HL-60 (cell line): ENCODE measurements at regions not wholly inside any gene's neighbourhood (a gene's known extent, or its start where the extent isn't known, plus 50 kb on each side); places are given as distances from the start of the nearest gene placed in this dataset.

Source experiments
- DNase-seq, 2 experiments: peaks; one replicate each; pipeline ENCODE4 v3.0.0-alpha.2; 2010 to 2020; ENCODE audit warnings: low read depth in 1 of 2, low spot score in 1 of 2
- H3K27ac ChIP-seq: fragments of 250-450 bp; sonication (Bioruptor Pico); replicated peaks from 2 replicates; pipeline ENCODE4 v1.5.1; 2020; ENCODE audit warnings: mild to moderate bottlenecking, moderate library complexity
- H3K27me3 ChIP-seq: fragments of 250-450 bp; sonication (Bioruptor Pico); 2 replicates; pipeline ENCODE4 v1.5.1; 2021; ENCODE audit warnings: mild to moderate bottlenecking, moderate library complexity; ENCODE audit not compliant: insufficient read depth, poor library complexity, severe bottlenecking
- H3K4me3 ChIP-seq: replicated peaks from 2 replicates; pipeline ENCODE4 v1.5.1; 2011; ENCODE audit warnings: mild to moderate bottlenecking, control low read depth, low read length; ENCODE audit not compliant: insufficient read depth
- CTCF ChIP-seq: IDR thresholded peaks from one replicate; pipeline ENCODE4 v1.5.1; 2011; ENCODE audit warnings: low read length, control low read depth, inconsistent platforms; ENCODE audit not compliant: insufficient read depth
- GABPA ChIP-seq: IDR thresholded peaks from 2 replicates; pipeline ENCODE4 v1.6.1; 2012; ENCODE audit warnings: low read depth
- POLR2AphosphoS5 ChIP-seq: IDR thresholded peaks from 2 replicates; pipeline ENCODE4 v1.6.1; 2012; ENCODE audit warnings: low read depth
- SPI1 ChIP-seq: IDR thresholded peaks from 2 replicates; pipeline ENCODE4 v1.6.1; 2012; ENCODE audit warnings: low read depth, mild to moderate bottlenecking, borderline replicate concordance
- TF ChIP-seq, protein P1 (sequence below): IDR thresholded peaks from 2 replicates; pipeline ENCODE4 v1.6.1; 2012; ENCODE audit warnings: low read depth; ENCODE audit not compliant: insufficient replicate concordance

- Histone ChIP-seq H3K27ac (no peak overlapping the region), H3K27me3 (no peaks in the 10 kb centered on the region), H3K4me3 (no peak overlapping the region)
- TF ChIP-seq, protein P1, sequence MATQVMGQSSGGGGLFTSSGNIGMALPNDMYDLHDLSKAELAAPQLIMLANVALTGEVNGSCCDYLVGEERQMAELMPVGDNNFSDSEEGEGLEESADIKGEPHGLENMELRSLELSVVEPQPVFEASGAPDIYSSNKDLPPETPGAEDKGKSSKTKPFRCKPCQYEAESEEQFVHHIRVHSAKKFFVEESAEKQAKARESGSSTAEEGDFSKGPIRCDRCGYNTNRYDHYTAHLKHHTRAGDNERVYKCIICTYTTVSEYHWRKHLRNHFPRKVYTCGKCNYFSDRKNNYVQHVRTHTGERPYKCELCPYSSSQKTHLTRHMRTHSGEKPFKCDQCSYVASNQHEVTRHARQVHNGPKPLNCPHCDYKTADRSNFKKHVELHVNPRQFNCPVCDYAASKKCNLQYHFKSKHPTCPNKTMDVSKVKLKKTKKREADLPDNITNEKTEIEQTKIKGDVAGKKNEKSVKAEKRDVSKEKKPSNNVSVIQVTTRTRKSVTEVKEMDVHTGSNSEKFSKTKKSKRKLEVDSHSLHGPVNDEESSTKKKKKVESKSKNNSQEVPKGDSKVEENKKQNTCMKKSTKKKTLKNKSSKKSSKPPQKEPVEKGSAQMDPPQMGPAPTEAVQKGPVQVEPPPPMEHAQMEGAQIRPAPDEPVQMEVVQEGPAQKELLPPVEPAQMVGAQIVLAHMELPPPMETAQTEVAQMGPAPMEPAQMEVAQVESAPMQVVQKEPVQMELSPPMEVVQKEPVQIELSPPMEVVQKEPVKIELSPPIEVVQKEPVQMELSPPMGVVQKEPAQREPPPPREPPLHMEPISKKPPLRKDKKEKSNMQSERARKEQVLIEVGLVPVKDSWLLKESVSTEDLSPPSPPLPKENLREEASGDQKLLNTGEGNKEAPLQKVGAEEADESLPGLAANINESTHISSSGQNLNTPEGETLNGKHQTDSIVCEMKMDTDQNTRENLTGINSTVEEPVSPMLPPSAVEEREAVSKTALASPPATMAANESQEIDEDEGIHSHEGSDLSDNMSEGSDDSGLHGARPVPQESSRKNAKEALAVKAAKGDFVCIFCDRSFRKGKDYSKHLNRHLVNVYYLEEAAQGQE, result no peak
- TF ChIP-seq CTCF (no peak), SPI1 (no peak), POLR2AphosphoS5 (no peak), GABPA (no peak)
- no peak for DNase-seq
These were observed 1132.5 kb downstream of the TUSC7 start for GRCh38 chr3:117842086-117842485.

DNA sequence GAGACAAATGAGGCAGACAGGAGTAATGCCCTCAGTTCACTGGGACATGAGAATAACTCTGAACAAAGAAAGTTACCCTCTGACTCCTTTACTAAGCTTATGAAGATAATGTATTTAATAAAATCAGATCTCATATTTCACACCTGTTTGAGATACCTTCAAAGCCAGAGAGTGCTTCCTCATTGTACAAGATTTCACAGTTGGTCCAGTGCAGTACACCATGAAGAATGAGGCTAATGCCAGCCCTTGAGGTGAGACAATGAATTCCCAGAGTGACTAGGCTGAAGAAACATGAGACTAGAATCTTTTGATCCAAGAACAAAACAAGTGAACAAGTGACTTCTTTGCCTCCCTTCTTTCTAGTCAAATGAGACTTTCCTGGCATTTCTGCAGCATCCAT is 1133.8 kb downstream of the TUSC7 start:
- Histone ChIP-seq H3K27ac (no peak overlapping the region), H3K4me3 (no peak overlapping the region), H3K27me3 (no peaks in the 10 kb centered on the region)
- DNase-seq, result no peak
- TF ChIP-seq SPI1 (no peak), GABPA (no peak), CTCF (no peak), POLR2AphosphoS5 (no peak)
- TF ChIP-seq, protein P1, result no peak

DNA sequence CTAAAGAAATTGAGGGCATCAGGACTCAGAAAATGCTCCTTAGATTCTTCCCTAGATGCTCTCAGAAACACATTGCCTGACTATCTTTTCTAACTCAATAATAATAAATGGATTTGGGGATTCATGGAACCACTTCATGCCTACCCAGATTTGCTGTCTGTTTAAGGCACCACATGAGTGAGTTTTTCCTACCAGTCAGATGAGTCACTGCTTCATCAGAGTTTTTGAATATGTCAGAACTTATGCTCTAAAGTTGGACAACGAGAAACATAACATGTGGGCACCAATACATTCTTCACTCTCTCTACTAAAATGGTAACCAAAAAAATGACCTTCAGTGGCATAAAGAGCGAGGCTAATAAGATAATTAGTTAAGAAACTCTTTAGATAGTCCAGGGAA is 1135.1 kb downstream of the TUSC7 start:
- Histone ChIP-seq H3K27me3 (no peaks in the 10 kb centered on the region), H3K4me3 (no peak overlapping the region), H3K27ac (no peak overlapping the region)
- DNase-seq, result no peak
- TF ChIP-seq CTCF, result no peak
- TF ChIP-seq, protein P1, result no peak
- no peak for TF ChIP-seq GABPA
- TF ChIP-seq POLR2AphosphoS5, result no peak
- no peak for TF ChIP-seq SPI1
